Fibroblast of gingiva (primary cell): ENCODE measurements at regions not wholly inside any gene's neighbourhood (a gene's known extent, or its start where the extent isn't known, plus 50 kb on each side); places are given as distances from the start of the nearest gene placed in this dataset.
A peak's percentile ranks its signal among the peaks of the same experiment; 100 is the strongest.
"Not testable (repeated sequence)": the region's sequence is repeated elsewhere in the genome, so short reads cannot be mapped to it uniquely, and the experiment has no call there.

Experiments
- DNase-seq: peaks from one replicate; pipeline ENCODE4 v3.0.0-alpha.2; 2011; ENCODE audit warnings: low read depth

- no peak for DNase-seq
Measured at GRCh38 chr5:124512952-124513632, 233.3 kb downstream of the ZNF608 start.

- peak; percentile 35 for DNase-seq
Measured at GRCh38 chr5:124512236-124512635, 234.2 kb downstream of the ZNF608 start.

- no peak for DNase-seq
Measured at GRCh38 chr5:124511791-124512190, 234.6 kb downstream of the ZNF608 start.

GRCh38 chr5:124507688-124508087 is 238.8 kb downstream of the ZNF608 start:
- DNase-seq: no peak

- DNase-seq: no peak
Measured at GRCh38 chr5:124504081-124504916, 242.1 kb downstream of the ZNF608 start.

- no peak for DNase-seq
Measured at GRCh38 chr5:124502551-124502950, 243.9 kb downstream of the ZNF608 start.

GRCh38 chr5:124499818-124500217 is 246.6 kb downstream of the ZNF608 start:
- not testable (repeated sequence) for DNase-seq

GRCh38 chr5:124496968-124497367 is 249.5 kb downstream of the ZNF608 start:
- not testable (repeated sequence) for DNase-seq

GRCh38 chr5:124494540-124495116 is 251.8 kb downstream of the ZNF608 start:
- no peak for DNase-seq

- DNase-seq: no peak
Measured at GRCh38 chr5:124492444-124493224, 253.8 kb downstream of the ZNF608 start.

GRCh38 chr5:124490315-124490714 is 256.1 kb downstream of the ZNF608 start:
- DNase-seq: not testable (repeated sequence)

- DNase-seq: no peak
Measured at GRCh38 chr5:124481419-124481818, 265.0 kb downstream of the ZNF608 start.

- DNase-seq: no peak
Measured at GRCh38 chr5:124480964-124481363, 265.5 kb downstream of the ZNF608 start.

GRCh38 chr5:124480022-124480421 is 266.4 kb downstream of the ZNF608 start:
- DNase-seq: no peak

GRCh38 chr5:124478264-124478663 is 268.2 kb downstream of the ZNF608 start:
- DNase-seq: no peak

- DNase-seq: no peak
Measured at GRCh38 chr5:124477577-124477976, 268.9 kb downstream of the ZNF608 start.

- no peak for DNase-seq
Measured at GRCh38 chr5:124477062-124477461, 269.4 kb downstream of the ZNF608 start.

GRCh38 chr5:124474528-124475215 is 271.8 kb downstream of the ZNF608 start:
- peak; percentile 89 for DNase-seq

GRCh38 chr5:124468671-124469411 is 277.6 kb downstream of the ZNF608 start:
- DNase-seq: no peak

- no peak for DNase-seq
Measured at GRCh38 chr5:124467745-124468144, 278.7 kb downstream of the ZNF608 start.

GRCh38 chr5:124466011-124466410 is 280.4 kb downstream of the ZNF608 start:
- DNase-seq: no peak
